Mammary epithelial cell (primary cell): ENCODE measurements at regions not wholly inside any gene's neighbourhood (a gene's known extent, or its start where the extent isn't known, plus 50 kb on each side); places are given as distances from the start of the nearest gene placed in this dataset.

Experiments used
- EZH2 ChIP-seq: IDR thresholded peaks from 2 replicates; pipeline ENCODE4 v1.6.1; 2012; ENCODE audit warnings: low read length, inconsistent platforms, borderline replicate concordance
- TF ChIP-seq, protein P1 (sequence below), 2 donors: IDR thresholded peaks in 1 of 2; conservative IDR thresholded peaks in 1 of 2; 2 replicates each; pipeline ENCODE4 v1.5.1; 2011 to 2012; ENCODE audit warnings: inconsistent platforms in 2 of 2, low read length in 2 of 2, mild to moderate bottlenecking in 2 of 2, control low read depth in 1 of 2, low read depth in 1 of 2; ENCODE audit not compliant: insufficient read depth in 1 of 2; ENCODE audit errors: extremely low read depth in 1 of 2

DNA sequence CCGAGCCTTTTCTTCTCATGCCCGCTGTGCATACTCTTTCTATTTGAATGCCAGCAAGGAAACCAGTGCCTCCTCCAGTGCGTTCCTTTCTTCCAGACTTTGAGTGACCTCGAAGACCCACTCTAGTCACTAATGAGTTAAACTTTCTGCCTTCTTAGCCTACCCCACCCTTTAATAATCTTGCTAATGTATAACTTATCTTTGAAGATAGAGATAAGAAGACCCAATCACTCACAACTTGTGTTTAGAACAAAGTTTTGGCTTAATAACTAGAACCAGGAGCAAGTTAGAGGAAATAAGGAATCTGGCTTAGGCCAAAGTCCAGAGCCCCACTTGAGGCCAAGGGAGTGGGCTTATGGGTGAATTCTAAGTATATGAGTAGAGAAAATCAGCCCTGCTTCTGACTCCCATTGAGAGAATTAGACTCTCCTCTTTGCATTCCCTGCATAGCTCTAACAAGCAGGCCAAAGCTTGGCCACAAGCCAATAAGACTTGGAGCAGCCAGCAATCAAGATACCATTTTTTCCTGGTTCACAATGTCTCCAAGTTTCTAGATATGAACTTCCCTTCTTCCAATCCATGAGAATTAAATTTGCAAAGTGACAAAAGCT, 181.5 kb upstream of the PIK3R1 start:
- TF ChIP-seq, protein P1, sequence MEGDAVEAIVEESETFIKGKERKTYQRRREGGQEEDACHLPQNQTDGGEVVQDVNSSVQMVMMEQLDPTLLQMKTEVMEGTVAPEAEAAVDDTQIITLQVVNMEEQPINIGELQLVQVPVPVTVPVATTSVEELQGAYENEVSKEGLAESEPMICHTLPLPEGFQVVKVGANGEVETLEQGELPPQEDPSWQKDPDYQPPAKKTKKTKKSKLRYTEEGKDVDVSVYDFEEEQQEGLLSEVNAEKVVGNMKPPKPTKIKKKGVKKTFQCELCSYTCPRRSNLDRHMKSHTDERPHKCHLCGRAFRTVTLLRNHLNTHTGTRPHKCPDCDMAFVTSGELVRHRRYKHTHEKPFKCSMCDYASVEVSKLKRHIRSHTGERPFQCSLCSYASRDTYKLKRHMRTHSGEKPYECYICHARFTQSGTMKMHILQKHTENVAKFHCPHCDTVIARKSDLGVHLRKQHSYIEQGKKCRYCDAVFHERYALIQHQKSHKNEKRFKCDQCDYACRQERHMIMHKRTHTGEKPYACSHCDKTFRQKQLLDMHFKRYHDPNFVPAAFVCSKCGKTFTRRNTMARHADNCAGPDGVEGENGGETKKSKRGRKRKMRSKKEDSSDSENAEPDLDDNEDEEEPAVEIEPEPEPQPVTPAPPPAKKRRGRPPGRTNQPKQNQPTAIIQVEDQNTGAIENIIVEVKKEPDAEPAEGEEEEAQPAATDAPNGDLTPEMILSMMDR (conservative IDR thresholded peaks at IDR 0.05 in 1 of 2, IDR thresholded peaks at IDR 0.05 in 1 of 2; ENCODE audit: extremely low read depth in 1 of 2, insufficient read depth in 1 of 2, low read depth in 1 of 2, low read length in 2 of 2): no peak
- TF ChIP-seq EZH2: no peak
